HG03025 (cell line): ENCODE measurements at regions not wholly inside any gene's neighbourhood (a gene's known extent, or its start where the extent isn't known, plus 50 kb on each side); places are given as distances from the start of the nearest gene placed in this dataset.
"Not testable (repeated sequence)": the region's sequence is repeated elsewhere in the genome, so short reads cannot be mapped to it uniquely, and the experiment has no call there.

Experiments
- ATAC-seq: cut with Tn5 transposase; IDR thresholded peaks from one replicate; pipeline ENCODE4 v1.9.1; 2021; ENCODE audit warnings: mild to moderate bottlenecking, moderate library complexity; ENCODE audit not compliant: unreplicated experiment, low FRiP score

DNA sequence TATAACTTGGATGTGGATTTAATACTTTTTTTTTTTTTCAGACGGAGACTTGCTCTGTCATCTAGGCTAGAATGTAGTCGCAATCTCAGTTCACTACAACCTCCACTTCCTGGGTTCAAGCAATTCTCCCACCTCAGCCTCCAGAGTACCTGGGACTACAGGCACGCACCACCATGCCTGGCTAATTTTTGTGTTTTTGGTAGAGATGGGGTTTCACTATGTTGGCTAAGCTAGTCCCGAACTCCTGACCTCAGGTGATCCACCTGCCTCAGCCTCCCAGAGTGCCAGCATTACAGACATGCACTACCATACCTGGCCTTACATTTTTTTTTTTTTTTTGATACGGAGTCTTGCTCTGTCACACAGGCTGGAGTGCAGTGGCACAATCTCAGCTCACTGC, 85.6 kb upstream of the BTN3A2 start:
- not testable (repeated sequence) for ATAC-seq

- no peak for ATAC-seq
These were observed 84.6 kb upstream of the BTN3A2 start for GRCh38 chr6:26280407-26280806.

- ATAC-seq: no peak
These were observed 80.4 kb upstream of the BTN3A2 start for GRCh38 chr6:26284537-26285142.

DNA sequence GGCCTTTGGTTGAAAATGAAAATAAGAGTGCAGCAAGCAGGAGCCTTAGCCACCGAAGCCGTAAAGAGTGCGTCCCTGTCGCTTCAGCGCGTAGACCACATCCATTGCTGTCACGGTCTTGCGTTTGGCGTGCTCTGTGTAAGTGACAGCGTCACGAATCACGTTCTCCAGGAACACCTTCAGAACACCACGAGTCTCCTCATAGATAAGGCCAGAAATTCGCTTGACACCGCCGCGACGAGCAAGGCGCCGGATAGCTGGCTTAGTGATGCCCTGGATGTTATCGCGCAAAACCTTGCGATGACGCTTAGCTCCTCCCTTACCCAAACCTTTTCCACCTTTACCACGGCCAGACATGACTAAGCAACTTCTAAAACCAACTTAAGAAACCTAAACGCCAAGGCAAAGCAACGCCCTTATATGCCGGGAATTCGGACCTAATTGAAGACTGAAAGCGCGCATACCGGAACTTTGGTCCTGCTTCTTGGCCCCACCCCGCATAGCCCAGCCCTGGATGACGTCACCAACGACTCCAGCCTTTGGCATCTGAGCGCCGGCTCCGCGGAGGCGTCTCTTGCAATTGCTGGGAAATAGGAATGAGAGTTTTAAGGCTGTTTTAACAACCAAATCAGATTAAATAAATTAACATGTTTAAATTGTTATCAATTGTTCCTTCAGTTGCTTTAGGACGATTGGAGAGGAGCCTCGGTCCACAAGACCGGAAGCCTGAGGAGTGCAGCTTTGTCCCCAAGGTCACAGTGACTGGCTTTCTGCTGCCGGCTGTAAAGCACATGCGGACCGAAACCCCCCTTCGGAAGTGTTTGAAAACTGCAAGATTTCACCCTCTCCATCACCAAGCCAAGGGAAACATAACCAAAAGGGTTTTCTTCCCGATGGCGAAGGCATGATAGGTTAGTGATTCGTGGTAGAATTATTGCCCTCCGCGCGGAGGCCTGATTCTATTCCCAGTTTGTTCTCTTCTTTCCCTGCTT, 79.6 kb upstream of the BTN3A2 start:
- peak; percentile 70 for ATAC-seq

DNA sequence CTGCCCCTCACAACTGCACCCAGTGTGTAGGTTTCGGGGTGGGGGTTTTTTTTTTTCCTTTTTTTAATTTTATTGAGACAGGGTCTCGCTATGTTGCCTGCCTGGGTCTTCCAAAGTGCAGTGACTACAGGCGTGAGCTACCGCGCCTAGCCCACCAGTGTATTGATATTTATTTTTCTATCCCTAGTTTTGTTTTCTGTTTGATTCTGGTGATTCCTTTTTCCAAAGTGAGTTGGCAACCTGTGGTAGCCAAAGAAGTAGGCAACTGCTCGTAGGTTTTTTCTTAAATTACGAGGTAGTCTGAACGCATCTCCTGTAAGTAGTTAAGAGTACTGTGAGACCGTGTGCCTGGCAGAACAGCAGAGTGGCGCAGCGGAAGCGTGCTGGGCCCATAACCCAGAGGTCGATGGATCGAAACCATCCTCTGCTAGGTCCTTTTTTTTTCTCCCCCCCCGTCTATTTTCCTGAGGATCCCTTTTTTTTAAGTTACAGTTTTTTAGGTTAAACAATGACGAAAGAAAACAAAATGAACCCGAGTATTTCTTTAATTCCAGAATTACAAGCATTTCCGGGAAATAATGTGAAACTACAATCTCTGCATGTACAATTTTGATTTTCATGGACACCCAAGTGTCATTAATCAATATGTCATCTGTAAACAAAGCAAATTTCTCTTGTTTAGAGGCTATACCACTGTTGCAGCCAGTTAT, 78.7 kb upstream of the BTN3A2 start:
- ATAC-seq: no peak

- ATAC-seq: no peak
These were observed 76.8 kb upstream of the BTN3A2 start for GRCh38 chr6:26288155-26288554.

DNA sequence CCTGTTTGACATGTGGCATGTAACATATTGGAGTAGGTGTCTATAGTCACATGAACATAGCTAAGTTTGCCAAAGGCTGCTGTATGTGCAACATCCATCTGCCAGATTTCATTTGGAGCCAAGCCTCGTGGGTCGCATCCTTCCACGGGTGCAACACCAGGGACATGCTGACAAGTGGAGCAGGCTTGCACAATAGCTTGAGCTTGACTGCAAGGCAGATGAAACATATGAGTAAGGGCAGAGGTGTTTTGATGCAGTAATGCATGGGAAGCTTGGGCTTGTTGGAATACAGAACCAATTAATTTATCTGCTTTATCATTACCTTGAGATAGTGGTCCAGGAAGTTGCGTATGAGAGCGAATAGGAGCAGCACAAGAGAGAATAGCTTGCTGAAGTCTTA, 74.1 kb upstream of the BTN3A2 start:
- ATAC-seq: no peak

DNA sequence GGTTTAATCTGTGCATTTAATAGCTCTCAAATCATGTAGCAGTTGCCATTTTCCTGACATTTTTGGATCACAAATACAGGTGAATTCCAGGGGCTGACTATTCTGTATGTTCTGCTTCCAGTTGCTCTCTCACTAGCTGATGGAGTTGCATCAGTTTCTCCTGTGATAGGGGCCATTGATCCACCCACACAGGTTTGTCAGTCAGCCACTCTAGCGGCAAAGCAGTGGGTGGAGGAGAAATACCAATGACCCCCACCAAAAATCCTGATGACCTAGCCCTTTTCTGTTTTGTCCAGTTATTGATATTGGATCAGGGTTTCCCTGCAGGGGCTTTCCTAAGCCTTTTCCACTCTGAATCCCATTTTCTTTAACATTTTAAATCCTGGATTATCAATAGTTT, 72.3 kb upstream of the BTN3A2 start:
- no peak for ATAC-seq

DNA sequence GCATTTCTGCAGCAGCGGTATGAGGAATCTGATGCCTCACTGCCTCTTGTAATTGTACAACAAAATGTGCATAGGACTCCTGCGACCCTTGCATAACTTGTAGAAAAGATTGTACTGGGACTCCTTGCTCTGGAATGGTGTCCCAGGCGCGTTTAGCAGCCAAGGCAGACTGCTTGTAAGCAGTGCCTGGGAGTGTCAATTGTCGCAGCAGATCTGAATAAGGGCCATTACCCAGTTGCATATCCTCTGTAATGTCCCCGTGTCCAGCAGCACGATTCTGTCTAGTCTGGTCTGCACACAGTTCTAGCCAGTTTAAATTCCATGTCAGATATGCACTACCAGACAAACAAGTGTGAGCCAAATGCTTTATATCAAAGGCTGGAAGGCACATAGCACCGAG, 70.7 kb upstream of the BTN3A2 start:
- ATAC-seq: no peak

- no peak for ATAC-seq
These were observed 69.1 kb upstream of the BTN3A2 start for GRCh38 chr6:26295691-26296555.

GRCh38 chr6:26296556-26296856, 68.5 kb upstream of the BTN3A2 start:
- ATAC-seq: no peak

DNA sequence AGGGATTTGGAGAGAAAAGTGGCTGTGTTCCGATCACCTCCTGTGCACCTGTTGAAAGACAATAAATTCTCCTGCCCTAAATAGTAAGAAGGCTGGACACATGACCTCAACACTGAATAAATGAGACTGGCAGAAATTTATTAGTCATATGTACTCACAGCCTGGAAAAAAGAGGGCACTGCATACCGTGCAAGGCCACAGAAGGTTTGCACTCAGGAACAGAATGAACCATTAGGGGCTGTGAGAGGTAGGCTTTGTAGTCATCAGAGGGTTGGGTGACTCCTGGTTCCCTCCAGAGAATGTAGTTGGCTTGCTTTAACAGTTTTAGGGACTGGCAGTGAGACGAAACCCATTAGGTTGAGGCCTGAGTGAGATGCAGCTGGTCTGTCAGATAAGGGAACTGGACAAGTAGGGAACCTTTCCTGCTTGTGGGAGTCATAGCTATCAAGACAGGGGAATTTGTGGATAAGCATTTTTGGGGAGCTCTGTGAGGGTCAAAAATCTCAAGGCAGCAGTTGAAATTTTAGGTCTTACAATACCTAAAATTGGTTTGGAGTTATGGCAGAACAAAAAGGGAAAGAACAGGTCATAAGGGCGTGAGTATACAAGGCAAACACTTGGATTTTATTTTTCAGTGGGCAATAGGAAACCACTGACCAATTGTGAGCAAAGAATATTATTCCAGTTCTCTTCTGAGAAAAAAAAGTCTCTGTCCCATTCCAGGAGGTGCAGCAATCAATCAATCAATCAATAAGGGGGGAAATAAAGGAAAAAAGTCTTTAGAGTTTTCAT, 67.9 kb upstream of the BTN3A2 start:
- ATAC-seq: no peak

DNA sequence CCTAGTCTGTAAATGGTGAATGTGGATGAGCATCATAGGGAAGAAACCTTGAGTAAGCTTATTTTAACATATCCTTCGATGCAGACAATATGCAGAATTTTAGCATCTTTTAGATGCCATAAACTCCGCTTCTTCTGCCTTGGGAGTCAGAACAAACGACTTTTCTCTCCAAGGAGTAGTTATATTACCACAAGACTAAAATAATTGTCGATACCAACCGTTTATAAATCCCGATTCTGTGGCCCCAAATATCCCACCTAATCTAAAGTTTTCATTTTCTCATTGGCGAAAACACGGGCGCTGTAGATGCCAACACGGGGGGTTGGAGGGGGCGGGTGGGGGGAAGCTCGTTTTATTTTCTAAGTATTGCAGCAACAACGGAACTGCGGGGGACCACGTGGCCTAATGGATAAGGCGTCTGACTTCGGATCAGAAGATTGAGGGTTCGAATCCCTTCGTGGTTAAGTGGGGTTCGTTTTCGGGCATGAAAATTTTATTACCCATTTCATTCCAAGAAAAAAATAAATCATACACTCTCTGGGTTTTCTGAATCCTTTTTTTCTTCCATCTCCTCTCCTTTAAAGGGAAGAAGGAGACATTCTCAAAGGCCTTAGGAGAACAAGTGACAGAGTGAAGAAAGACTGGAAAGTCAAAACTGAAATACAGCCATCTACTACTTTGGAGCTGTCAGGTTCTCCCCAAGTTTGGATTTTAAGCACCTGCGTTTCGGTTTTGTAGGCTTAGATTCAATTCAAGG, 65.5 kb upstream of the BTN3A2 start:
- no peak for ATAC-seq

- ATAC-seq: no peak
These were observed 65.0 kb upstream of the BTN3A2 start for GRCh38 chr6:26300043-26300331.

GRCh38 chr6:26300359-26300758, 64.6 kb upstream of the BTN3A2 start:
- ATAC-seq: no peak

- no peak for ATAC-seq
These were observed 64.2 kb upstream of the BTN3A2 start for GRCh38 chr6:26300828-26301227.

- no peak for ATAC-seq
These were observed 63.4 kb upstream of the BTN3A2 start for GRCh38 chr6:26301638-26302037.

GRCh38 chr6:26302941-26303559, 61.9 kb upstream of the BTN3A2 start:
- no peak for ATAC-seq
